ENCODE measurements at regions not wholly inside any gene's neighbourhood (a gene's known extent, or its start where the extent isn't known, plus 50 kb on each side); places are given as distances from the start of the nearest gene placed in this dataset.
A peak's percentile ranks its signal among the peaks of the same experiment; 100 is the strongest.
"Not testable (repeated sequence)": the region's sequence is repeated elsewhere in the genome, so short reads cannot be mapped to it uniquely, and the experiment has no call there.

DNA sequence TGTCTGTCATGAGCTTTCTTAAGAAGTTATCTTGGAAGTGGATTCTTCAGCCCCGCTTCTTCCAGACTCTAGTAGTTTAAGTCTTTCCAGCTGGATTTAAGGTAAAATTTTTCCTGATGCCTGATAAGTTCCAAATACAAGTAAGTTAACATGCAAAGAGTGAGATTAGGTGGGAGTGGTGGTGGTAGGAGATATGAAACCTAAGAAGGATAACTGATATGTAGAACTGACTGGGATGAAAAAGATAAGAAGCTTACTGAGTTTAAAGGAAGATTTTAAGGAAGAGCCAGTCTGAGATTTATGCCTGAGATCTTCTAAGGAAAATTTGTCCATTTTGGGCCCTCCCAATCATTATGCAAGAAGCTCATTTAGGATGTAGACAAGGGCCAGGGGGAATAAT lies 250.9 kb upstream of the SYT10 start:
- no peak for DNase-seq

DNA sequence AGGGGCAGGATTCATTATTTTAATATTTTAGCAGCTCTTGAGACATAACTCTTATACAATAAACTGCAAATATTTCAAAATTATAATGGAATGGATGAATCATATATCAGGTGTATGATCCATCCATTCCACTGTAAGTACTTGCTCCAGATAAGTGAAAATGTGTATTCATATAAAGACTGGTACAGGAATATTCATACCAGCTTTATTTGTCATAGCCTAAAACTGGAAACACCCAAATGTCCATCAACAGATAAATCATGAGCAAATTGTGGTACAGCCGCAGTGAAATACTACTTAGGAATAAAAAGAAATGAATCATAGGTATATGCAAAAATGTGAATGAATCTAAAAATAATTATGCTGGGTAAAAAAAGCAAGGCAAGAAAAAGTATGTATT lies 263.6 kb upstream of the SYT10 start:
- DNase-seq: no peak

DNA sequence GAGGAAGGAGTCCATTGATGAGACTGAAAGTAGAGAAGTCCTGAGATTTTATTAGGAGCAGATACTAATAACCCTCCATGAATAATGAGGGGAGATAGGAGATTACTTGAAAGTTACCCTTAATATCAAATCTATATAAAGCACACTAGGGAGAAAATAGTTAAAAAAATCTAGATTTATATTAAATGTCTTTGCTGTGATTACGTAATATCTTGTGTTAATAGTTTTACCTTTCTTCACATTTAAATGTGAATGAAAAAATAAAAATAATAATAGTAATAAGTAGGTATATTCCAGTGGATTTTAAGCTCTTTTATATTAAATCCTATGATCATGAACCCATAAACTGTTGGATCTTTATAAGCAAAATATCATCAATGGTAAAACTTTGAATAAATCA lies 267.3 kb upstream of the SYT10 start:
- DNase-seq: no peak

DNA sequence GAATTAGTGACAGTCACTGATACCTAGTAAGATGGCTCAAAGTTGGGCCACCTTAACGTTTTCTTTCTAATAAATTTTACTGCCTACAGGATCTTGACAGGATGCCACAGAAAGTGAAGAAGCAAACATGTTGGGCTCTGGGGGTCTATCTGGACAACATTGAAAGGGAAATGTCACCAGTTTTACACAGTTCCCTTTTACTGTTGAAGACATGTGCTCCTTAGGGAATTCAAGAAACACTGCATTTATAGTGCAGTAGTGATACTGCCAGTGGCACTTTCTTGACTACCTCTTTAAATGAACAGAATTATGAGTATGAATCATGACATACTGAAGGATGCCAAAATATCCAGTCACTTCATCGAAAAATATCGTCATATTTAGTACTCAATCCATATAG lies 269.3 kb upstream of the SYT10 start:
- DNase-seq: no peak

DNA sequence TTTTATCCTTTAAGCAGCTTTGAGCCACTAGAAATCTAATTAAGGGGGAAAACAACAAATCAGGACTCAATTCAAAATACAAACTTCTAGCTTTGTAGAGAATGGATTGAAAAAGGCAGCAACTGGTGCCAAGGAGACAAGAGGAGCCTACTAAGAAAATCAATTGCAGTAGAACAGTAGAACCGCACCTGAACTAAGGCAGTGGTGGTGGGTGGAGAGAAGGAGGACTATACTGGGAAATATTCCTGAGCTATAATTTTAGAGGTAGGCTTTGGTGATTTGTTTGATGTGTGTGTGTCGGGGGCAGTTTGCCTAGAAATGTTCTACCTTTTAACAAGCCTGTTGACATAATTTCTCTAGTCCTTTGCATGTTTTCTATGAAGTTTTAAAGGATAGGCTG lies 270.9 kb upstream of the SYT10 start:
- no peak for DNase-seq

GRCh38 chr12:33718631-33719030 lies 279.0 kb upstream of the SYT10 start:
- DNase-seq: no peak

DNA sequence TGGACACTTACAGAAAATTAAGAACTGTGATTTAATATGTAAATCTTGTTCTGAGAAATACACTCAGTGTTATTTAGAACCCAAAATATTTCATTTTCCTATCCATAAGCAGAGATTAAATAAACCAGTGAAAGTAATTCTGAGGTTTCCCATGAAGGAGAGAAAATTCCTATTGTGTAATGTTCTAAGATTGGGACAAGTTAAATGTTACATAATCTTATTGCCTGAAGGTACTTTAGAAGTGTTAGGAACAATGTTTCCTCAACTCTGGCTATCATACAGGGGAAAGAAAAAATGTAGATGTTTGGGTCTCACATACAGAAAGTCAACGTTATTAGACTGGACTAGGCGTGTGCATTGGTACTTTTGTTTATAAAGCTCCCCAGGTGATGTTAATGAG lies 281.9 kb upstream of the SYT10 start:
- DNase-seq: no peak

DNA sequence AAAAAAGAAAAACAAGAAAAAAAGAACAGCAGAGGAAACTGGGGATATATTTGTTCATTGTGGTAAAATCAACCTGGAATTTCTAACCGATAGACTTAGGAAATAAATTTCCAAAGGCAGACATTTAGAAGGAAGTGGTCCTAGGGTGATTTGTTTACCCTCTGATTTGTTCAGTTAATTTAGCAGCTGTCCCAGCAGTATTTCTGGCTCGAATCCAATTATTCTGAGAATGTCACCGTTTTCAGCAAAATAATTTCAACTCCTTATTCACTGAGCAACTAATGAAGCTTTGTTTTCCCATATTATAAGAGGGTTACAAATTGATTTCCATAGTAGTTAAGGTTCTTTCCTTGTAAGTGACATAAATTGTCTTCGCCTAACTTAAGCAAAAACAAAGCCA lies 285.2 kb upstream of the SYT10 start:
- no peak for DNase-seq

GRCh38 chr12:33734871-33735270 lies 287.4 kb upstream of the ALG10 start:
- DNase-seq: no peak

DNA sequence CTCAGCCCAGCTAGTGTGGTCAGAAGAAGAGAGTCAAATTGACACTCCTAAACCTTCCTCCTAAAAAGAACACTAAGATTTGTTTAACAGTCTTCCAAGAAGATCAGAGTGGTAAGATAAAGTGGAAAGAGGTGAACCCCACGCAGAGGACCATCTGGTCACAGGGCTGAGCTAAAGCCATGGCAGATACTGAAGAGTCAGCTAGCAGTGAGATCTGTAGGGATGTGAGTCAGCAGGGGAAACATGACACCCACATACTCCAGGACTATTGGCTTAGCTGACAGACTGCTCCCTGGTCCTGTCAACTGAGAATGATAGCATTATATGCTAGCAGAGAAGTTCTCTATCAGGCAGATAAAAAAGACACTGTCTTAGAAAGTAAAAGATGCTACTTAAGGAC lies 269.4 kb upstream of the ALG10 start:
- DNase-seq: no peak

DNA sequence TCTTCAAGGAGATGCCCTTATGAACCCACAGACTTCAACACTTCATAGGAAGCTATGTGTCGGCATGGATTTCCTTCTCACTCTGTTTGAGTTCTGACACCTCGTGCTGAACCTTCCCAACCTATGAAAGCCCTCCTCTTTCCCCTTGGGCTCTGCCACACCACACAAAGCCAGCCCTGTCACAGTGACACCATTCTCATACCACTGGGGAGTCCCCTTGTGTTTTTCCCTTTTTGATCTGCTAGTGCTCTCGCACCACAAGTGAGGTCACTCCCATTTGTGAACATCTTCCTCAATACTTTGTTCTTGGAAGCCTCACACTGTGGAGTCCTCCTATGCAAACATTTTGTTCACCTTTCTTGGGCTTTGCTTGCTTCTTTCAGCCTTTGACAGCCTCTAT lies 264.6 kb upstream of the ALG10 start:
- DNase-seq: no peak

DNA sequence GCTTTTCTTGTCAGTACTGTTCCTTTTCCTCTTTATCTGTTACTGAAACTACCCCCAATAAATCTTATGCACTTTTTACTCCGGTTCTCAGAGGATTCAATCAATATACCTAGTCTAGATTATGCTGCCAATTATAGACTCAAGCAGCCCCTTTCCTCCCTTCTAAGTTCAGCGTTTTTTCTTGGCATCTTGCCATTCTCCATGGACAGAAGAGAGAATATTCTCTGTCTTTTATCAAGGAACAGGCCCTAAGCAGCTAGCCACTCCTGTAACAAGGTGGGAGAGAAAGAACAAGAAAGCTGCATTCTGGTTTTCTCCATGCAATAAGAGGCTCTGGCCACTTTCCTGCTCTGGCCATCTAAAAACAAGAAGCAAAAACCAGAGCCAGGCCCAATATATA lies 263.0 kb upstream of the ALG10 start:
- DNase-seq: no peak

DNA sequence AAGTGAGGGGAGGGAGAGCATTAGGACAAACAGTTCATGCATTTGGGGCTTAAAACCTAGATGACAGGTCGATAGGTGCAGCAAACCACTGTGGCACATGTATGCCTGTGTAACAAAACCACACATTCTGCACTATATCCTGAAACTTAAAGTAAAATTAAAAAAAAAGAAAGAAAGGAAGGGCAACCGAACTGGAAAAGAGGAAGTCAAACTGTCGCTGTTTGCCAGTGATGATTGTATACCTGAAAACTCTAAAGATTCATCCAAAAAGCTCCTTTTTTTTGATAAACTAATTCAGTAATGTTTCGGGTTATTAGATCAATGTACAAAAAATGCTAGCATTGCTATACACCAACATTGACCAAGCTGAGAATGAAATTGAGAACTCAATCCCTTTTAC lies 259.0 kb upstream of the ALG10 start:
- DNase-seq: no peak

- no peak for DNase-seq
These were observed 251.6 kb upstream of the ALG10 start for GRCh38 chr12:33770652-33771051.

DNA sequence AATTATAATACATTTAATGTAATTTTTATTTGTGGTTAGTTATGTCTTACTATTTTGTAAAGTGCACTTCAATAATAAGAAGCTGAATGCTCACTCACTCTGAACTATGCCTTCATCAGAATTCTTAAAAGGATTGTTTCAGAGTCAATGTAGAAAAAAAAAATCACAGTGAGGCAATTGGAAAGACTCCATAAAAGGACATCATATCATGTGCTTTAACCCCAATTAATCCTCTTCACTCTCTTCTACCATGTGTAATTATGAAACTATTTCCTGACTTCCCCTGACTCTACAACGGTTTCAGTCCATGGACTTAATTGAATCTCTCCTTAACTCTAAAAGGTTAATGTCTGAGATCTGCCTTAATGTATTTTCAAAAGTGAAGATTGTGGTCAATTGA lies 250.4 kb upstream of the ALG10 start:
- no peak for DNase-seq

GRCh38 chr12:33773091-33773490 lies 249.2 kb upstream of the ALG10 start:
- not testable (repeated sequence) for DNase-seq

GRCh38 chr12:33786532-33786931 lies 235.8 kb upstream of the ALG10 start:
- DNase-seq: no peak

GRCh38 chr12:33794954-33795353 lies 227.3 kb upstream of the ALG10 start:
- no peak for DNase-seq

- no peak for DNase-seq
These were observed 226.8 kb upstream of the ALG10 start for GRCh38 chr12:33795536-33795935.

DNA sequence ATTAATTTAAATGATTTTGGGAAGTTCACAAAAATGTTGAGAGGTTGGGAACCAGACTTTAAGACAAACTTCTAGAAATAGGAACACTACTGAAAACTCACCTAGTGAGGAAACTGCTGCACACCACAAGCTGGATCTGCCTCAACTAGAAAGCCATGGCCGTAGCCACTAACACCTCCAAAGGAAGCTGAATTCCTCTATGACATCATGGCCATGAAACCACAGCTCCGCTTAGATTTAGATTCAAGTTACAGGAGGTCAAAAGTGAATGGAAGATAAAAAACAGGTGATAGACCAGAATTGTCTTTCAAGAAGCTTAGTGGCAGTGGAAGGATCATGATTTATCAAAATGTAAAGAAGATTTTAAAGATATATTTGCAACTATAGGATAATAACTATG lies 208.8 kb upstream of the ALG10 start:
- DNase-seq: no peak

DNA sequence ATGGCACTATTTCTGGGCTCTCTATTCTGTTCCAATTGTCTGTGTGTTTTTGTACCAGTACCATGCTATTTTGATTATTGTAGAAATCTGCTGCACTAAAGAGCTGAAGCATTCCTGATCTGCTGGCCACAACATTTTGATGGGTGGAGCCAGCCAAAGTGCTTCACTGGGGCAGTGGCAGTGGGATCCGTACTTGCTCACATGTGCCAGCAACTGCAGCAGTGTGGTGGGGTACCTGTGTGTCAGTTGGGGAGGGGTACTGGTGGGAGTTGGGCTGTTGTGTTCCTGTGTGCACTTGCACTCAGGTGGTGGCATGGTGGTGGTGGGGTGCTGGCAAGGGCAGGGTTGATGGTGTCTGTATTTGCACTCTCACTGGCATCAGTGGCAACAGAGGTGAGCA lies 204.6 kb upstream of the ALG10 start:
- DNase-seq: no peak

DNA sequence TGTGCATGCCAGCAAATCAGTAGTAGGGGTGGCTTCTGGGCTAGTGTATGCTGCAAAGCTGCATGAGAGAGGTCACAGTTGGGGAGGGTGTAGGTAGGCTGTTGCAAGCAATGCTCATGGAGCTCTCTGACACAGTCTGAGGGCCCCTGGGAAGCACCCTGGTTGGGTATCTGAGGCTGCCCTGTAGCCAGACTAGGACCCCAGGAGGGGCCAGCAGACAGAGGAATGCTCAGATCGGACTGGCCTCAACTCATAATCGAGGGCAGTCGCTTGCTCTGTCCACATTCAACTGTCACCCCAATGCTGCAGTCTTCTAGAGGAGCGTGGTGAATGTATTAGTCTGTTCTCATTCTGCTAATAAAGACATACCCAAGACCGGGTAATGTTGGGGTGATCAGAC lies 204.0 kb upstream of the ALG10 start:
- DNase-seq: no peak

GRCh38 chr12:33825442-33825841 lies 196.9 kb upstream of the ALG10 start:
- no peak for DNase-seq

- DNase-seq: no peak
These were observed 196.2 kb upstream of the ALG10 start for GRCh38 chr12:33825986-33826602.

- DNase-seq: peak; percentile 17
These were observed 194.0 kb upstream of the ALG10 start for GRCh38 chr12:33828326-33828725.

DNA sequence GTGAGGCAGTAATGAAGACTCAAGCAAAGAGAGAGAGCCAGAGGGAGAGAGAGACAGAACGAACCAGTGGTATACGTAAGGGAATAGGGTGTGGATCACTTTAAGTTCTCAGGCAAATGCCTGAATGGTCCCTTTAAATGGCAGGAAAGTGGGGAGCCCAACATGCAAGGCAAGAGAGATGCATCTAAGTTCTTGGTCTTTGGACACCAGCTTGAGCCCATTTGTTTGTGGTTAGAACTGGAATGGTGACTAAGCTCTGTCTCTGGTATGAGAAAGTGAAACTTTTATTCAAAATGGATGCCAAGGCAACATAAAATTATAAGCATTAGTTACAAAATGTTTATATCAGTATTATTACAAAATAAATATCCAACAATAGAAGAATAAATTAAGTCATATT lies 192.2 kb upstream of the ALG10 start:
- DNase-seq: no peak
